CD8-positive, alpha-beta memory T cell (primary cell): ENCODE measurements at regions not wholly inside any gene's neighbourhood (a gene's known extent, or its start where the extent isn't known, plus 50 kb on each side); places are given as distances from the start of the nearest gene placed in this dataset.
A peak's percentile ranks its signal among the peaks of the same experiment; 100 is the strongest.

Source experiments
- CTCF ChIA-PET: fragments of 350-600 bp; sonication (Branson Sonifier 250); formaldehyde crosslinking; loops from one replicate; lab custom pipeline; 2021; ENCODE audit warnings: antibody characterized with exemption; lab: Charles Lee
- POLR2A ChIA-PET: fragments of 350-600 bp; sonication (Branson Sonifier 250); formaldehyde crosslinking; loops from one replicate; lab custom pipeline; 2021; ENCODE audit warnings: antibody characterized with exemption; lab: Charles Lee
- DNase-seq, 5 donors: peaks; one replicate each; pipeline versions ENCODE4 v3.0.0 to v3.0.0-alpha.2; 2020 to 2022; ENCODE audit warnings: mixed read lengths in 1 of 5
- H3K27ac ChIP-seq: one replicate; pipeline ENCODE4 v1.7.0; 2013; ENCODE audit warnings: low read depth, mild to moderate bottlenecking, low read length, moderate library complexity
- H3K27me3 ChIP-seq: 2 replicates; pipeline ENCODE4 v1.7.0; 2013; ENCODE audit warnings: low read length, mild to moderate bottlenecking; ENCODE audit not compliant: insufficient read depth, poor library complexity, severe bottlenecking
- H3K36me3 ChIP-seq: 2 replicates; pipeline ENCODE4 v1.7.0; 2013; ENCODE audit warnings: mild to moderate bottlenecking, low read length, moderate library complexity; ENCODE audit not compliant: insufficient read depth
- H3K4me1 ChIP-seq: 2 replicates; pipeline ENCODE4 v1.7.0; 2013; ENCODE audit warnings: mild to moderate bottlenecking, low read length, moderate library complexity; ENCODE audit not compliant: insufficient read depth
- H3K4me3 ChIP-seq: 2 replicates; pipeline ENCODE4 v1.7.0; 2013; ENCODE audit warnings: mild to moderate bottlenecking, low read length
- H3K9me3 ChIP-seq: 2 replicates; pipeline ENCODE4 v1.7.0; 2013; ENCODE audit warnings: mild to moderate bottlenecking, low read length
- H3K27ac Mint-ChIP-seq, 8 donors: one replicate each; pipeline ENCODE4 v1.8.0; 2020 to 2021; ENCODE audit warnings: mixed read lengths in 8 of 8, mild to moderate bottlenecking in 6 of 8, inconsistent platforms in 3 of 8, moderate library complexity in 3 of 8
- H3K27me3 Mint-ChIP-seq, 2 donors: one replicate each; pipeline ENCODE4 v1.8.0; 2020 to 2021; ENCODE audit warnings: mixed read lengths in 2 of 2, mild to moderate bottlenecking in 1 of 2, moderate library complexity in 1 of 2
- H3K36me3 Mint-ChIP-seq, 3 donors: one replicate each; pipeline ENCODE4 v1.8.0; 2020 to 2021; ENCODE audit warnings: mixed read lengths in 3 of 3, inconsistent platforms in 1 of 3, mild to moderate bottlenecking in 1 of 3
- H3K4me1 Mint-ChIP-seq, 3 donors: one replicate each; pipeline ENCODE4 v1.8.0; 2020 to 2021; ENCODE audit warnings: mixed read lengths in 3 of 3, inconsistent platforms in 1 of 3, mild to moderate bottlenecking in 1 of 3
- H3K4me3 Mint-ChIP-seq, 7 donors: one replicate each; pipeline ENCODE4 v1.8.0; 2020 to 2021; ENCODE audit warnings: mixed read lengths in 7 of 7, mild to moderate bottlenecking in 6 of 7, moderate library complexity in 4 of 7, inconsistent platforms in 2 of 7
- H3K9me3 Mint-ChIP-seq, 5 donors: one replicate each; pipeline ENCODE4 v1.8.0; 2020 to 2022; ENCODE audit warnings: mixed read lengths in 5 of 5, mild to moderate bottlenecking in 3 of 5, moderate library complexity in 2 of 5, inconsistent platforms in 1 of 5

- ChIA-PET POLR2A (no interaction called here), CTCF (no interaction called here)
- Mint-ChIP-seq H3K4me1 (no peaks in the 10 kb centered on the region), H3K9me3 (peaks cover 0 to 2% (median 0%) of the 10 kb centered on the region in 5 donors), H3K27ac (no peak overlapping the region), H3K4me3 (no peak overlapping the region), H3K27me3 (peaks cover 5% of the 10 kb centered on the region in 2 donors), H3K36me3 (no peaks in the 10 kb centered on the region)
- no peak for DNase-seq
- Histone ChIP-seq H3K9me3 (no peaks in the 10 kb centered on the region), H3K27me3 (no peaks in the 10 kb centered on the region), H3K27ac (no peak overlapping the region), H3K36me3 (no peaks in the 10 kb centered on the region), H3K4me1 (no peaks in the 10 kb centered on the region), H3K4me3 (no peak overlapping the region)
Measured at GRCh38 chr2:120474486-120474885, 128.6 kb downstream of the INHBB start.

- ChIA-PET CTCF (no interaction called here), POLR2A (no interaction called here)
- peaks cover 0 to 2% (median 0%) of the 10 kb centered on the region in 5 donors for H3K9me3 Mint-ChIP-seq
- no peaks in the 10 kb centered on the region for H3K9me3 ChIP-seq
- H3K27ac Mint-ChIP-seq = no peak overlapping the region
- H3K27ac ChIP-seq = no peak overlapping the region
- peaks cover 5% of the 10 kb centered on the region in 2 donors for H3K27me3 Mint-ChIP-seq
- H3K4me3 ChIP-seq = no peak overlapping the region
- H3K36me3 Mint-ChIP-seq = no peaks in the 10 kb centered on the region
- no peaks in the 10 kb centered on the region for H3K36me3 ChIP-seq
- H3K4me1 ChIP-seq = no peaks in the 10 kb centered on the region
- H3K4me3 Mint-ChIP-seq = no peak overlapping the region
- no peaks in the 10 kb centered on the region for H3K4me1 Mint-ChIP-seq
- no peak for DNase-seq
- no peaks in the 10 kb centered on the region for H3K27me3 ChIP-seq
Measured at GRCh38 chr2:120476141-120476540, 130.2 kb downstream of the INHBB start.

GRCh38 chr2:120477198-120477597, 131.3 kb downstream of the INHBB start:
- DNase-seq = no peak
- H3K36me3 Mint-ChIP-seq = no peaks in the 10 kb centered on the region
- H3K27me3 Mint-ChIP-seq = peaks cover 5% of the 10 kb centered on the region in 2 donors
- H3K36me3 ChIP-seq = no peaks in the 10 kb centered on the region
- peaks cover 0 to 2% (median 0%) of the 10 kb centered on the region in 5 donors for H3K9me3 Mint-ChIP-seq
- no peaks in the 10 kb centered on the region for H3K4me1 ChIP-seq
- H3K4me3 Mint-ChIP-seq = no peak overlapping the region
- ChIA-PET POLR2A (no interaction called here), CTCF (no interaction called here)
- H3K27me3 ChIP-seq = no peaks in the 10 kb centered on the region
- H3K27ac ChIP-seq = no peak overlapping the region
- H3K4me3 ChIP-seq = no peak overlapping the region
- no peaks in the 10 kb centered on the region for H3K9me3 ChIP-seq
- no peak overlapping the region for H3K27ac Mint-ChIP-seq
- no peaks in the 10 kb centered on the region for H3K4me1 Mint-ChIP-seq

- H3K27me3 ChIP-seq = no peaks in the 10 kb centered on the region
- H3K9me3 ChIP-seq = no peaks in the 10 kb centered on the region
- H3K36me3 ChIP-seq = no peaks in the 10 kb centered on the region
- Mint-ChIP-seq H3K27me3 (peaks cover 3 to 5% of the 10 kb centered on the region in 2 donors), H3K9me3 (no peaks in the 10 kb centered on the region), H3K27ac (no peak overlapping the region), H3K4me3 (no peak overlapping the region), H3K36me3 (no peaks in the 10 kb centered on the region), H3K4me1 (no peaks in the 10 kb centered on the region)
- ChIA-PET CTCF (no interaction called here), POLR2A (no interaction called here)
- no peak for DNase-seq
- no peaks in the 10 kb centered on the region for H3K4me1 ChIP-seq
- H3K27ac ChIP-seq = no peak overlapping the region
- no peak overlapping the region for H3K4me3 ChIP-seq
Measured at GRCh38 chr2:120477831-120478481, 132.0 kb downstream of the INHBB start.

- Histone ChIP-seq H3K27ac (no peak overlapping the region), H3K27me3 (no peaks in the 10 kb centered on the region), H3K4me1 (no peaks in the 10 kb centered on the region), H3K9me3 (no peaks in the 10 kb centered on the region), H3K4me3 (no peak overlapping the region), H3K36me3 (no peaks in the 10 kb centered on the region)
- H3K9me3 Mint-ChIP-seq = no peaks in the 10 kb centered on the region
- ChIA-PET POLR2A (no interaction called here), CTCF (no interaction called here)
- H3K4me3 Mint-ChIP-seq = no peak overlapping the region
- H3K36me3 Mint-ChIP-seq = no peaks in the 10 kb centered on the region
- peak overlapping the region in 1 of 8 donors; percentile 54 for H3K27ac Mint-ChIP-seq
- DNase-seq = no peak
- peaks cover 0 to 6% of the 10 kb centered on the region in 2 donors for H3K27me3 Mint-ChIP-seq
- H3K4me1 Mint-ChIP-seq = no peaks in the 10 kb centered on the region
Measured at GRCh38 chr2:120480346-120480902, 134.5 kb downstream of the INHBB start.

GRCh38 chr2:120480903-120481445, 135.0 kb downstream of the INHBB start:
- no peaks in the 10 kb centered on the region for H3K36me3 Mint-ChIP-seq
- ChIA-PET CTCF (no interaction called here), POLR2A (no interaction called here)
- Histone ChIP-seq H3K4me3 (no peak overlapping the region), H3K27ac (no peak overlapping the region), H3K27me3 (no peaks in the 10 kb centered on the region), H3K4me1 (no peaks in the 10 kb centered on the region), H3K36me3 (no peaks in the 10 kb centered on the region), H3K9me3 (no peaks in the 10 kb centered on the region)
- H3K9me3 Mint-ChIP-seq = no peaks in the 10 kb centered on the region
- H3K4me3 Mint-ChIP-seq = no peak overlapping the region
- peak overlapping the region in 1 of 8 donors; percentile 54 for H3K27ac Mint-ChIP-seq
- H3K4me1 Mint-ChIP-seq = no peaks in the 10 kb centered on the region
- peaks cover 0 to 9% of the 10 kb centered on the region in 2 donors for H3K27me3 Mint-ChIP-seq
- no peak for DNase-seq

- DNase-seq = no peak
- H3K27ac ChIP-seq = no peak overlapping the region
- CTCF ChIA-PET = no interaction called here
- H3K36me3 ChIP-seq = no peaks in the 10 kb centered on the region
- no peak overlapping the region for H3K4me3 Mint-ChIP-seq
- peak overlapping the region in 1 of 8 donors; percentile 18 for H3K27ac Mint-ChIP-seq
- no peaks in the 10 kb centered on the region for H3K4me1 ChIP-seq
- H3K27me3 ChIP-seq = no peaks in the 10 kb centered on the region
- POLR2A ChIA-PET = no interaction called here
- no peaks in the 10 kb centered on the region for H3K36me3 Mint-ChIP-seq
- H3K4me3 ChIP-seq = no peak overlapping the region
- no peaks in the 10 kb centered on the region for H3K4me1 Mint-ChIP-seq
- H3K27me3 Mint-ChIP-seq = peaks cover 0 to 12% of the 10 kb centered on the region in 2 donors
- H3K9me3 ChIP-seq = no peaks in the 10 kb centered on the region
- no peaks in the 10 kb centered on the region for H3K9me3 Mint-ChIP-seq
Measured at GRCh38 chr2:120481446-120482194, 135.7 kb downstream of the INHBB start.

GRCh38 chr2:120482334-120482733, 136.4 kb downstream of the INHBB start:
- ChIA-PET POLR2A (no interaction called here), CTCF (no interaction called here)
- Mint-ChIP-seq H3K4me3 (no peak overlapping the region), H3K27ac (no peak overlapping the region), H3K27me3 (peaks cover 0 to 12% of the 10 kb centered on the region in 2 donors), H3K9me3 (no peaks in the 10 kb centered on the region), H3K4me1 (no peaks in the 10 kb centered on the region), H3K36me3 (no peaks in the 10 kb centered on the region)
- Histone ChIP-seq H3K4me3 (no peak overlapping the region), H3K27me3 (no peaks in the 10 kb centered on the region), H3K4me1 (no peaks in the 10 kb centered on the region), H3K27ac (no peak overlapping the region), H3K9me3 (no peaks in the 10 kb centered on the region), H3K36me3 (no peaks in the 10 kb centered on the region)
- no peak for DNase-seq
